SK-N-SH treated with all-trans-retinoic acid at 6 μM for 48 hours (cell line): ENCODE measurements at regions not wholly inside any gene's neighbourhood (a gene's known extent, or its start where the extent isn't known, plus 50 kb on each side); places are given as distances from the start of the nearest gene placed in this dataset.

Experiments
- ATAC-seq: fragments of 200-7000 bp; cut with Tn5 transposase; 3 replicates; pipeline ENCODE4 v1.9.1; 2020; ENCODE audit warnings: mild to moderate bottlenecking, moderate library complexity
- BACH2 ChIP-seq: fragments of 250-450 bp; sonication (Bioruptor Pico); IDR thresholded peaks from 2 replicates; pipeline ENCODE4 v1.9.0; 2021; ENCODE audit warnings: mild to moderate bottlenecking, borderline replicate concordance
- CREB5 ChIP-seq: fragments of 250-450 bp; sonication (Bioruptor Pico); IDR thresholded peaks from 2 replicates; pipeline ENCODE4 v1.5.1; 2020; ENCODE audit warnings: low read depth, mild to moderate bottlenecking, moderate library complexity
- CSDC2 ChIP-seq: fragments of 250-450 bp; sonication (Bioruptor Pico); IDR thresholded peaks from 2 replicates; pipeline ENCODE4 v1.5.0; 2020; ENCODE audit warnings: mild to moderate bottlenecking, moderate library complexity
- CSRNP3 ChIP-seq: fragments of 250-450 bp; sonication (Bioruptor Pico); IDR thresholded peaks from 2 replicates; pipeline ENCODE4 v1.5.1; 2021; ENCODE audit warnings: mild to moderate bottlenecking, moderate library complexity
- GLIS3 ChIP-seq: fragments of 250-450 bp; sonication (Bioruptor Pico); IDR thresholded peaks from 2 replicates; pipeline ENCODE4 v1.5.0; 2020; ENCODE audit warnings: mild to moderate bottlenecking, moderate library complexity
- ISL1 ChIP-seq: fragments of 250-450 bp; sonication (Bioruptor Pico); IDR thresholded peaks from 2 replicates; pipeline ENCODE4 v2.1.2; 2022; ENCODE audit warnings: mild to moderate bottlenecking, moderate library complexity
- OSR1 ChIP-seq: fragments of 250-450 bp; sonication (Bioruptor Pico); IDR thresholded peaks from 2 replicates; pipeline ENCODE4 v1.8.0; 2022; ENCODE audit warnings: moderate library complexity, mild to moderate bottlenecking, inconsistent platforms
- PATZ1 ChIP-seq: fragments of 250-450 bp; sonication (Bioruptor Pico); IDR thresholded peaks from 2 replicates; pipeline ENCODE4 v1.8.0; 2020; ENCODE audit warnings: mild to moderate bottlenecking, moderate library complexity, borderline replicate concordance
- POU6F1 ChIP-seq: fragments of 250-450 bp; sonication (Bioruptor Pico); IDR thresholded peaks from 2 replicates; pipeline ENCODE4 v1.8.0; 2021; ENCODE audit warnings: low read depth, mild to moderate bottlenecking, moderate library complexity, borderline replicate concordance
- PPARA ChIP-seq: fragments of 250-450 bp; sonication (Bioruptor Pico); IDR thresholded peaks from 2 replicates; pipeline ENCODE4 v1.5.0; 2020; ENCODE audit warnings: mild to moderate bottlenecking, borderline replicate concordance
- RARB ChIP-seq: fragments of 250-450 bp; sonication (Bioruptor Pico); IDR thresholded peaks from 2 replicates; pipeline ENCODE4 v1.8.0; 2021; ENCODE audit warnings: mild to moderate bottlenecking, moderate library complexity
- SNAI2 ChIP-seq: fragments of 250-450 bp; sonication (Bioruptor Pico); IDR thresholded peaks from 2 replicates; pipeline ENCODE4 v1.5.0; 2020; ENCODE audit warnings: mild to moderate bottlenecking, moderate library complexity
- TOX ChIP-seq: fragments of 250-450 bp; sonication (Bioruptor Pico); IDR thresholded peaks from 2 replicates; pipeline ENCODE4 v1.8.0; 2021; ENCODE audit warnings: mild to moderate bottlenecking, moderate library complexity, borderline replicate concordance
- TSHZ2 ChIP-seq: fragments of 250-450 bp; sonication (Bioruptor Pico); IDR thresholded peaks from 2 replicates; pipeline ENCODE4 v1.5.0; 2020; ENCODE audit warnings: mild to moderate bottlenecking, moderate library complexity
- ZC3H10 ChIP-seq: fragments of 250-450 bp; sonication (Bioruptor Pico); IDR thresholded peaks from 2 replicates; pipeline ENCODE4 v1.5.1; 2021; ENCODE audit warnings: mild to moderate bottlenecking, moderate library complexity
- ZFP3 ChIP-seq: fragments of 250-450 bp; sonication (Bioruptor Pico); IDR thresholded peaks from 2 replicates; pipeline ENCODE4 v1.5.0; 2020; ENCODE audit warnings: mild to moderate bottlenecking, moderate library complexity
- ZFP30 ChIP-seq: fragments of 450-650 bp; formaldehyde crosslinking; IDR thresholded peaks from 2 replicates; pipeline ENCODE4 v1.5.0; 2022; ENCODE audit warnings: mild to moderate bottlenecking, moderate library complexity
- ZNF70 ChIP-seq: fragments of 450-650 bp; formaldehyde crosslinking; IDR thresholded peaks from 2 replicates; pipeline ENCODE4 v1.5.0; 2020; ENCODE audit warnings: mild to moderate bottlenecking, moderate library complexity
- ZNF8 ChIP-seq: fragments of 450-650 bp; formaldehyde crosslinking; IDR thresholded peaks from 2 replicates; pipeline ENCODE4 v1.5.0; 2020; ENCODE audit warnings: mild to moderate bottlenecking, moderate library complexity

- TF ChIP-seq RARB (no peak), ZFP30 (CRISPR knock-in tag) (no peak), CSRNP3 (CRISPR knock-in tag) (no peak), OSR1 (CRISPR knock-in tag) (no peak), SNAI2 (CRISPR knock-in tag) (no peak), CSDC2 (no peak), TOX (no peak), POU6F1 (no peak), CREB5 (no peak), BACH2 (no peak), ZNF8 (CRISPR knock-in tag) (no peak), TSHZ2 (CRISPR knock-in tag) (no peak), ISL1 (no peak), ZNF70 (no peak), PATZ1 (CRISPR knock-in tag) (no peak), PPARA (no peak), ZFP3 (CRISPR knock-in tag) (no peak)
- no peak for ATAC-seq
Observed at GRCh38 chr15:80324545-80325080, 72.6 kb upstream of the CTXND1 start.

GRCh38 chr15:80325206-80325605 lies 73.2 kb upstream of the CTXND1 start:
- TF ChIP-seq TSHZ2 (CRISPR knock-in tag) (no peak), SNAI2 (CRISPR knock-in tag) (no peak), ZFP30 (CRISPR knock-in tag) (no peak)
- TF ChIP-seq, all 23 proteins: peak for 0
- no peak for ATAC-seq

GRCh38 chr15:80326270-80326669 lies 74.3 kb upstream of the CTXND1 start:
- no peak for ATAC-seq
- no peak for TF ChIP-seq OSR1 (CRISPR knock-in tag)
- TF ChIP-seq, all 23 proteins: peak for 0

GRCh38 chr15:80328496-80328895 lies 75.7 kb upstream of the ARNT2 start:
- no peak for ATAC-seq
- TF ChIP-seq ZFP3 (CRISPR knock-in tag) (no peak), GLIS3 (CRISPR knock-in tag) (no peak), SNAI2 (CRISPR knock-in tag) (no peak), ZC3H10 (CRISPR knock-in tag) (no peak), CSRNP3 (CRISPR knock-in tag) (no peak), OSR1 (CRISPR knock-in tag) (no peak), CSDC2 (no peak), ISL1 (no peak), PATZ1 (CRISPR knock-in tag) (no peak), TOX (no peak), RARB (no peak)
